WTC11 (cell line): ENCODE measurements at regions not wholly inside any gene's neighbourhood (a gene's known extent, or its start where the extent isn't known, plus 50 kb on each side); places are given as distances from the start of the nearest gene placed in this dataset.

Experiments used
- CBFB ChIP-seq: sonication (generic); formaldehyde crosslinking; IDR thresholded peaks from 2 replicates; pipeline ENCODE4 v1.8.1; 2022; ENCODE audit warnings: mild to moderate bottlenecking, low read depth, missing genetic modification reagents
- CTCF ChIP-seq: fragments of 200-600 bp; IDR thresholded peaks from 2 replicates; pipeline ENCODE4 v1.8.0; 2022; ENCODE audit warnings: antibody characterized with exemption
- ELF4 ChIP-seq: sonication (generic); formaldehyde crosslinking; IDR thresholded peaks from 2 replicates; pipeline ENCODE4 v1.8.1; 2022; ENCODE audit warnings: low read depth, mild to moderate bottlenecking, moderate library complexity, missing genetic modification reagents
- IRF1 ChIP-seq: sonication (generic); formaldehyde crosslinking; IDR thresholded peaks from 2 replicates; pipeline ENCODE4 v1.8.0; 2023; ENCODE audit warnings: missing genetic modification reagents
- KAT7 ChIP-seq: sonication (generic); formaldehyde crosslinking; IDR thresholded peaks from 2 replicates; pipeline ENCODE4 v1.8.1; 2023; ENCODE audit warnings: missing genetic modification reagents, mild to moderate bottlenecking, borderline replicate concordance
- NR3C1 ChIP-seq: sonication (generic); formaldehyde crosslinking; conservative IDR thresholded peaks from 2 replicates; pipeline ENCODE4 v1.8.1; 2023; ENCODE audit warnings: low read depth, mild to moderate bottlenecking, missing genetic modification reagents
- PRRX2 ChIP-seq: fragments of 250-450 bp; sonication (Bioruptor Pico); IDR thresholded peaks from 2 replicates; pipeline ENCODE4 v1.8.0; 2021; ENCODE audit warnings: mild to moderate bottlenecking
- TCF7 ChIP-seq: sonication (generic); formaldehyde crosslinking; IDR thresholded peaks from 2 replicates; pipeline ENCODE4 v1.8.0; 2022; ENCODE audit warnings: mild to moderate bottlenecking, low read depth, missing genetic modification reagents, moderate library complexity
- TEAD1 ChIP-seq: sonication (generic); formaldehyde crosslinking; IDR thresholded peaks from 2 replicates; pipeline ENCODE4 v1.8.0; 2022; ENCODE audit warnings: mild to moderate bottlenecking, missing genetic modification reagents
- USF1 ChIP-seq: sonication (generic); formaldehyde crosslinking; IDR thresholded peaks from 2 replicates; pipeline ENCODE4 v1.8.0; 2022; ENCODE audit warnings: mild to moderate bottlenecking, missing genetic modification reagents
- USF2 ChIP-seq: sonication (generic); formaldehyde crosslinking; IDR thresholded peaks from 2 replicates; pipeline ENCODE4 v1.8.1; 2023; ENCODE audit warnings: mild to moderate bottlenecking, missing genetic modification reagents, moderate library complexity
- ZBTB21 ChIP-seq: sonication (generic); formaldehyde crosslinking; IDR thresholded peaks from 2 replicates; pipeline ENCODE4 v1.8.1; 2023; ENCODE audit warnings: mild to moderate bottlenecking, missing genetic modification reagents, borderline replicate concordance
- ZNF121 ChIP-seq: sonication (generic); formaldehyde crosslinking; IDR thresholded peaks from 2 replicates; pipeline ENCODE4 v1.8.0; 2023; ENCODE audit warnings: missing genetic modification reagents
- ZNF232 ChIP-seq: sonication (generic); formaldehyde crosslinking; IDR thresholded peaks from 2 replicates; pipeline ENCODE4 v1.8.0; 2022; ENCODE audit warnings: mild to moderate bottlenecking, missing genetic modification reagents

- TF ChIP-seq ZNF232 = no peak
- TF ChIP-seq CBFB (CRISPR knock-in tag) = no peak
- TF ChIP-seq CTCF = no peak
- no peak for TF ChIP-seq NR3C1 (CRISPR knock-in tag)
- TF ChIP-seq ELF4 (CRISPR knock-in tag) = no peak
- no peak for TF ChIP-seq ZBTB21
- TF ChIP-seq KAT7 (CRISPR knock-in tag) = no peak
- TF ChIP-seq TCF7 = no peak
- TF ChIP-seq IRF1 (CRISPR knock-in tag) = no peak
- no peak for TF ChIP-seq USF2
- no peak for TF ChIP-seq USF1 (CRISPR knock-in tag)
- no peak for TF ChIP-seq TEAD1 (CRISPR knock-in tag)
- no peak for TF ChIP-seq PRRX2 (CRISPR knock-in tag)
- no peak for TF ChIP-seq ZNF121 (CRISPR knock-in tag)
Observed at GRCh38 chr2:240271716-240272341, 131.4 kb upstream of the OTOS start.
